Fibroblast of villous mesenchyme (primary cell): ENCODE measurements at regions not wholly inside any gene's neighbourhood (a gene's known extent, or its start where the extent isn't known, plus 50 kb on each side); places are given as distances from the start of the nearest gene placed in this dataset.

Experiments used
- DNase-seq: peaks from one replicate; pipeline ENCODE4 v3.0.0-alpha.2; 2010; ENCODE audit warnings: low read depth
- H3K4me3 ChIP-seq: 2 replicates; pipeline ENCODE4 v1.5.1; 2011; ENCODE audit warnings: low read depth, mild to moderate bottlenecking, low read length
- CTCF ChIP-seq: IDR thresholded peaks from 2 replicates; pipeline ENCODE4 v1.5.1; 2012; ENCODE audit warnings: low read depth, mild to moderate bottlenecking, low read length; ENCODE audit not compliant: insufficient read depth

GRCh38 chr18:43882358-43883055 is 605.2 kb upstream of the SYT4 start:
- DNase-seq, result peak; percentile 11
- TF ChIP-seq CTCF, result no peak
- no peak overlapping the region for H3K4me3 ChIP-seq

GRCh38 chr18:43883886-43884285 is 606.6 kb upstream of the SYT4 start:
- TF ChIP-seq CTCF, result no peak
- DNase-seq, result peak; percentile 2
- H3K4me3 ChIP-seq, result no peak overlapping the region

- TF ChIP-seq CTCF, result no peak
- DNase-seq, result no peak
- H3K4me3 ChIP-seq, result no peak overlapping the region
These were observed 609.1 kb upstream of the SYT4 start for GRCh38 chr18:43886341-43886740.

- no peak overlapping the region for H3K4me3 ChIP-seq
- DNase-seq, result no peak
- TF ChIP-seq CTCF, result no peak
These were observed 610.2 kb upstream of the SYT4 start for GRCh38 chr18:43887491-43887890.

- no peak overlapping the region for H3K4me3 ChIP-seq
- peak; percentile 47 for DNase-seq
- TF ChIP-seq CTCF, result no peak
These were observed 611.3 kb upstream of the SYT4 start for GRCh38 chr18:43888598-43888997.

GRCh38 chr18:43893001-43893637 is 615.8 kb upstream of the SYT4 start:
- DNase-seq, result peak; percentile 76
- no peak for TF ChIP-seq CTCF
- H3K4me3 ChIP-seq, result no peak overlapping the region
